ENCODE measurements at regions not wholly inside any gene's neighbourhood (a gene's known extent, or its start where the extent isn't known, plus 50 kb on each side); places are given as distances from the start of the nearest gene placed in this dataset.
A peak's percentile ranks its signal among the peaks of the same experiment; 100 is the strongest.

DNA sequence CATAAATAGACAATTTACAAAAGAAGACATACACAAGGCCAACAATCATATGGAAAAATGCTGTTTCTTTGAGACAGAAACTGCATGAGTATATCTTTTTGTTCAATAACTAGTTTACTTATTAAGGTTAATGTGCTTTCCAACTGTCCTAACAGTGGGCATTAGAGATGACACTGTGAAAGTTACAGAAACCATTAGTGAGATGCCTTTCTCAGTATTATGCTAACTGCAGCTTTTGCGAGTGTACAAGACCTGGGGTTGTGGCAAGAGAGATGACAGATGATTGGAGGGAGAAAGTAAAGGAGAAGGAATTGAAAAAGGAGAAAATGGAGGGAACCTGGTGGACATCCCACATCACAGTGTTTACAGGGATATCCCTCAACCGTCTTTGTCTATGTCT, 640.5 kb downstream of the ZPLD1 start:
- no peak for DNase-seq

DNA sequence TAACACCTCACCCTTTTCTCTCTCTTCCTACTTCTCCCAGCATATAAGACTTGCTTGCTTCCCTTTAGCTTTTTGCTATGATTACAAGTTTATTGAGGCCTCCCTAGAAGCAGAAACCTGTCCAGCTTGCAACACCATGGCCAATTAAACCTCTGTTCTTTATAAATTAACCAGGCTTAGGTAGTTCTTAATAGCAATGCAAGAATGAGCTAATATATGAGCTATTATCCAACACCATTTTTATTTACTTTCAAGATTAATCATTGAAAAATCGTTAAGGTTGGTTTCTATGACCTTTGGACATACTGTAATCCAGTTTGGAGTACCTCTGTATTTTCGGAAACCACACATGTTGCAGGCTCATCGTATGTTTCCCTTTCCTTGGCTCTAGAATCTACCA, 643.1 kb downstream of the ZPLD1 start:
- peak; percentile 39 for DNase-seq

DNA sequence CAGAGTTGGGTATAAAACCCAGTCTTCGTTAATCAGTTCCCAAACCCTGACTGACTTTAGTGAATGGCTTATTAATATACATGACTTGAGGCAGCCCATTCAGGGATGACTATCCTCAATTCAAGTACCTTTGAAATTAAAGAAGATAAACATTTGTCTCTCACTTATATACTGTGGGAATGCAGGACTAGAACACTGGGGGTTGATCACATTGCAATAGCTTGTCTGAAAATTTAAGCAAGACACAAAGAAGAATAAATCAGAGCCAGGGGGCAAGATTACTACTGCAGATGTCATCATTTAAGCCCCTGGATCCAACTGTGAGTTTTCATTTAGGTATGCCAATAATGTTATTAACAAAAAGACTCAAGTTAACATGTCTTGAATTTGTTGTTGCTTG, 647.7 kb downstream of the ZPLD1 start:
- DNase-seq: no peak

DNA sequence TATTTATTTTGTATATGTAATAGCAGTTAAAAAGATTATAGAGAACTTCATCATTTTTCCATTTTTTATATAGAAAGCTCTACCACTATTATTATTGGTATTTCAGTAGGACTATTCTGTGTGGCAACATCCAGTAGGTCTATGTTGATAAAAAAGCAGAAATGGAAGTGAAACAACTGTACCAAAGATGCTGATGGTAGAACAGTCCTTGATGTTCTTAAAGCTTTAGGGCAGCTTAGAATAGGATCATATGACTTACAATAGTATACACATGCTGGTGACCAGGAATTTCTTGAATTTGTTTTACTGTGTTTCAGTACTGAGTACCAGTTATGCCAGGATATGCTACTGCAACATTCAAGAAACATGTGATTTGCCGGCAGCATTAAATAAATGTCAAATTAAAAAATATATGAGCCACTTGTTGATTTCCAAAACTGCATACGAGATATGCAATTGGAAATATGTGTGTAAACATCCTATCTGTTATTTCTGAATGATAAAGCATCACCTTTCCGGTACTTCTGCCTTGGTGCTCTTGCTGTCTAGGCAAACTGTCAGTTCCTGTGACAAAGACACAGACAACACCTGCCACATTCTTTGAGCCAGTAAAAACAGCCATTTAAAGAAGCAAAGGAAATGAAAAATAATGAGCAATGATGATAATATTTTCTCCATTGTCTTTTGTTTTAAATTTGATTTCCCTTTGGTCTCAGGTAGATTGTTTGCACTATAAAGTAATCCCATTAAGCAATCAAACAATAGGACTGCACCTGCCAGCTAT, 649.2 kb downstream of the ZPLD1 start:
- DNase-seq: no peak

DNA sequence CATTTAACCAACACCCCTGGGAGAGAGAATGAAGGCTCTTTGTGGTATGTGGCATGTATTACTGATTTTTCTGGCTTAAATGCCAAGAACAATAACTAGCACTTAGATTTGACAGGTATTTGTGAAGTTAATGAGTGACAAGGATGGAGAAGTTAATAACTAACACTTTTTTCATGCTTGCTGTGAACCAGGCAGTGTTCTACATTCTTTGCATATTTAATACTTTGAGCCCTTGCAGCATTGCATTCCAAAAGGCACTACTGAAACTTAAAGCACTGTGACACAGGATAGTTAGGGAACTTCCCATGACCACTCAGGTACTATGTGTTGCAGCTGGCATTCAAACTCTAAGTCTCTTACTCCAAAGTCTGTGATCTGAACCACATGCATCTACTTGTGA, 650.6 kb downstream of the ZPLD1 start:
- peak; percentile 98 for DNase-seq

DNA sequence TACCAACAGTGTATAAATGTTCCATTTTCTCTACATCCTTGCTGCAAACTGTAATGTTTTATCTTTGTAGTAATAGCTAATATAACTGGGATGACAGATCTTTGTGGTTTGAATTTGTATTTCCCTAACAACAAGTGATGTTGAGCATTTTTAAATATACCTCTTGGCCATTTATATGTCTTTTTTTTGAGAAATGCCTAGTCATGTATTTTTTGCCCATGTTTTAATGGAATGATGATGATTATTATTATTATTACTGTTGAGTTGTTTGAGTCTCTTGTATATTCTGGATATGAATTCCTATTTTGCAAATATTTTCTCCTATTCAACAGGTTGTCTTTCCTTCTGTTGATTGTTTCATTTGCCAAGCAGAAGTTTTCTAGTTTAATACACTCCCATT, 654.9 kb downstream of the ZPLD1 start:
- no peak for DNase-seq

DNA sequence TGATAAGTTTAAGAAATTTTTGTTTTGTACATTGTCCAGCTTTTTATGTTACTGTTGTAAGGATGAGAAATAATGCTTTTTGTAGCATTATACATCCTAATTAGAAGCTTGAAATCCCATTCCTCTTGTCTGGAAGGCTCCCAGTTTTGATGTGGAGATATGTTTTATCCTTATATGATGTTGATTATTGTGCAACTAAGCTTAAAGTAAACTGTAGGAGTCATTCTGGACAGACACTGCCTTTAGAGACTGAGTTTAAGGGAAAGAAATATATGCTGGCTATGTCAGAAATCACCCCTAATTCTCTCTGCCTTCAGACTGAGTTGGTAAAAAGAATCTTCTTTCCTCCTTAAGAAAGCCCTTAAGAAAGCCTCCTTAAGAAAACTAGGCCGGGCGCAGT, 670.4 kb downstream of the ZPLD1 start:
- no peak for DNase-seq

DNA sequence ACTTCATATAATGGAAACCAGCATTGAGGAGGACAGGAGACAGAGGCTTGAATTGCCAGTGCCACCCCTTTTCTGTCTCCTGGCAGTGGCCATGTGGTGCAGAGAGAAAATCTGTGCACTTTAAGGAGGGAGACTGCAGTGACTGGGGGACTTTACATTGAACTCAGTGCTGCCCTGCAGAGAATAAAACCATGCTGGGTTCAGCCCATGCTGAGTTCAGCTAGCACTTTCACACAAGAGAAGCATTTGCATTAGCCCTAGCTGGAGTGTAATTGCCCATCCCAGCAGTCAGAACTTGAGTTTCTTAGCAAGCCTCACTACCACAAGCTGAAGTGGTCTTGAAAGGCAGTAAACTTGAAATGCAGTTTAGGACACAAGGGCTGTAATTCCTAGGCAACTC, 677.5 kb downstream of the ZPLD1 start:
- DNase-seq: no peak

DNA sequence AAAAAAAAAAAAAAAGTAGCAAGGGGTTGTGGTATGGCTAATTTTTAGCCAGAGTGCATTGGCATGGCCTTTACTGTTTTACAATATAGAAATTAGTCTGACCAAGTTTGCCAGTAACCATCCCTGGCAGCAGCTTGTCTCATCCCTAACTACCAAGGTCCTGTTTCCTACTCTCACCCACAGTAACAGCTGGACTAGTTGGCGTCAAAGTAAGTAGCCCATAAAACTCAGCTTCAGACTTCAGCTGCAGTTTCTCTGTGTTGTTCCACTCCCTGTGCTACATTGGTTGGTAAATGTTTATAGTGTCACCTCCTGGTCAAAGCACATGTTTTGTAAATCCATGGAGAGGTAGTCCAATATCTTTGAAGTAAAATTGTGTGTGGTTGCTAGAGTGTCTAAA, 691.3 kb downstream of the ZPLD1 start:
- DNase-seq: no peak

DNA sequence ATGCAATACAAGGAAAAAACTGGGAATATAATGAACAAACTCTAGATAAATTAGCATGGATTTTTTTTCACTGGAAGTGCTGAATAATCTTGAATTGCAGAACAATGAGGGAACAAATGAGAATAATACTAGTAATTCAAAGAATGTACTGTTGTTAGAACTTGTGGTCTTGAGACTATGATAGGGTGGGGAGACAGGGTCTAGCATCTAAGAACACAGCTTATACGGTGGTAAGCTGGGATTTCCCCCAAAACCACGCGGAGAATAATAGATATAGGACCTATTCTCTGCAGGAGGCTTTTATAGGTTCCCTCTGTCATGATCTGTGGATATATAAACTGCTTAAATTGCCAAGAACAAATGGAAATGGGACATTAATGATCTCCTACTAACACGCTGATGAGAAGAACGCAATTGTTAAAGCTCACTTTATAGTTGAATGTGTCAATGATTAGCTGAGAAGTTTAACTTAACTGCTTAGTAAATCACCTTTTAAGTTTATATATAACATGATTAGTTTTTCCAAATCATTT, 692.3 kb downstream of the ZPLD1 start:
- no peak for DNase-seq

DNA sequence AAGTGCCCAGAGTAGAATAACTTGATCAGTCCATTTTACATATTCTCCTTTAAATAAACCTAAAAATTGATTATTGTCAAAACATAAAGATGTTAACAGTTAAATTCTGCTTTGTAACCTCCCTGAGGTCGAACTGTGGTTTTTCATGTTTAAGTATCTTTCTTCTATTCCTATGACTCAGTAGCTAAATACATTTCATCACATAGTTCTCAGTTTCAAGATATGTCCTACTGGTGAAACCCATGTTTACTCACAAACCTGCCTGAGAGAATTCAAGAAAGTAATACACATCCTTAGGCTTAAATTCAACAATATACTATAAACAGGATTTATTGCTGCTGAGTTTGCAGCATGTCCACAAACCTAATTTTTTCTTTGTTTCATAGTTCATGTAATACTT, 692.9 kb downstream of the ZPLD1 start:
- peak; percentile 44 for DNase-seq

DNA sequence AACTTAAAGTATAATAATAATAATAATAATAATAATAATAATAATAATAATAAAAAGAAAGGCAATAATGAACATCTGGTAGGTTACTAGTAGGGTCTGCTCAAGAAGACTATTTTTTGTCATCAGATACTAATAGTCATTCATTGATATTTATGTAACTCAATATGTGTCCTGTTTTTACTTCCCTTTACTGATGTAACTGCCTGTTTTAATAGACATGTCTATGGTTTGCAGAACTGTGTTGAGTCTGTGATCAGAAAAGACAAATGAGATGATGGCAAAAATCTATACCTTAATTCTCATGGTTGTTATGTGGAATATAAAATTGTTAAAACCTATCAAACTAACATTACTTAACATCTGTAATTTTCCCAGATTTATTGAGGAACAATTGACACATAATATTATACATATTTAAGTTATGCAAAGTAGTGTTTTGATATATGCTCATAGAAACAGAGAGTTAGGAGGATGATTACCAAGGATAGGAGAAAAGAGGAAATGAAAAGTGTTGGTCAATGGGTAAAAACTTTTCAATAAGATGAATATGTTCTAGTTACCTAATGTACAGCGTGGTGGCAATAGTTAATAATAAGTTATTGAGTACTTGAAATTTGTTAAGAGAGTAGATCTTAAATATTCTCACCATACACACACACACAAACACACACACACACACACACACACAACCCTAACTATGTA, 699.4 kb downstream of the ZPLD1 start:
- DNase-seq: no peak

DNA sequence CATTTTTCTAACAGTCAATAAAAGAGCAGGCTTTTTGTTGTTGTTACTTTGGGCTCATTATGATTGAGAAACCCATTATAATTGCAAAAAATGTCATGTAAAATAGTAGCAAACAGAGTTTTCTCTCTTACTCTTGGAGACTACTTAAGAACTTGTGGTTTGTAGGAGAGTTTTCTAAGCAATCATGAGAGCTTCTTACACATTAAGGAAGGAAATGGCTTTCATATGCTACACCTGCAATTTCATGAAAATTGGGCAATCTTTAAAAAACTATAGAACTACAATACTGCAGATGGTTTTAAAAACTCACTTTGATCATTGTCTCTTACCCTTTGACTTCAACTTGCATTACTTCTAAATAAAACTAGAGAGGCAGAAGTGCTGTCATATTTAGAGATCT, 701.8 kb downstream of the ZPLD1 start:
- DNase-seq: no peak

DNA sequence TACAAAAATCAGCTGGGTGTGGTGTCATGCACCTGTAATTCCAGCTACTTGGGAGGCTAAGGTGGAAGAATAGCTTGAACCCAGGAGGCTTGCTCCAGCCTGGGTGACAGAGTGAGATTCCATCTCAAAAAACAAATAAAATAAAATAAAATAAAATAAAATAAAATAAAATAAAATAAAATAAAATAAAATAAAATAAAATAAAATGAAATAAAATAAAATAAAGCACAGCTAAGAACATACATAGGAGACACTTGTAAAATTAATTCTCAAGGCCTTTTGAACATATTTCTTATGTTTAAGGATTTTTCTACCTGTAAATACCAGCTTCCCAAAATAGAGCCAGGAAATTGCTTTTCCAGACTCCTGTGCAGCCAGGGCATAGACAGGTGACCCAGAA, 703.0 kb downstream of the ZPLD1 start:
- DNase-seq: no peak

DNA sequence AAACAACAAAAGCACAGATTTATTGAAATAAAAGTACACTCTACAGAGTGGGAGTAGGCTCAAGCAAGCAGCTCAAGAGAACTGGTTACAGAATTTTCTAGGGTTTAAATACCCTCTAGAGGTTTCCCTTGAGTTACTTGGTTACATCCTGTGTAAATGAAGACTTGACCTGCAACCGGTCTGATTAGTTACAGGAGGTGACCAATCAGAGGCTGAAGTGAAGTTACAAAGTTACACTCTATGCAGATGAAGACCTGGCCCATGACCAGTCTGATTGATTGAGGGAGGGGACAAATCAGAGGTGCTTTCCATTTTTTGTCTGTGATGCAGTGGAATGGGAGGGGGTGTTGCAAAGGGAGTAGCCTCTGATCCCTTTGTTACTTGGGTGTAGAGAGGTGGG, 723.4 kb downstream of the ZPLD1 start:
- DNase-seq: no peak

DNA sequence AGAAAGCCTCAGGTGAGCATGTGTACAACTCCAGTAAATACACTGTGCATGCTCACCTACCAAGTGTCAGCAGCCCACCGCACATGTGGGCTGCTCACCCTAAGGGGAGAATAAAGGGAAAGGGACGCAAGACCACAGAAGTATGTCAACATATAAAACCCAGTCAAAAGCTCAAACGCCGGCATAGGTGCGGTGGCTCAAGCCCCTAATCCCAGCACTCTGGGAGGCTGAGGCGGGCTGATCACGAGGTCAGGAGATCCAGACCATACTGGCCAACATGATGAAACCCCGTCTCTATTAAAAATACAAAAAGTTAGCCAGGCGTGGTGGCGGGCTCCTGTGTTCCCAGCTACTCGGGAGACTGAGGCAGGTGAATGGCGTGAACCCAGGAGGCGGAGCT, 732.1 kb downstream of the ZPLD1 start:
- no peak for DNase-seq

DNA sequence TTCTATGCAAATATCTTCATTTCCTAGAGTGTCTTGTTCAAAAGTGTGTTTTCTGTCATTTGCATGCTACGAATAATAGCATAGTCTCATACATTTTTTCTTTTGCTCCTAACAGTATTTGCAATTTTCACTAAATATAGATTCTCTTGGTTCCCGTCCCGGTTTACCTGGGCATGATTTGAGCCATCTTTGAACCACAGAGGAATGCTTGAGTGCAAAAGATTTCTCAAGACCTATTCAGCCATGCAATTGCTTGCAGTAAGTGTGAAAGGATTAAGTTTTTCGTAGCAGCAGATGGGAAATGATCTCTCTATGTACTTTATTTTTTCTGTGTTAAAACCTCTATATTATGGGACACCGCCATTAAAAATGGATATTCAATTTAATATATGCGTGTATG, 733.0 kb downstream of the ZPLD1 start:
- DNase-seq: peak; percentile 6

DNA sequence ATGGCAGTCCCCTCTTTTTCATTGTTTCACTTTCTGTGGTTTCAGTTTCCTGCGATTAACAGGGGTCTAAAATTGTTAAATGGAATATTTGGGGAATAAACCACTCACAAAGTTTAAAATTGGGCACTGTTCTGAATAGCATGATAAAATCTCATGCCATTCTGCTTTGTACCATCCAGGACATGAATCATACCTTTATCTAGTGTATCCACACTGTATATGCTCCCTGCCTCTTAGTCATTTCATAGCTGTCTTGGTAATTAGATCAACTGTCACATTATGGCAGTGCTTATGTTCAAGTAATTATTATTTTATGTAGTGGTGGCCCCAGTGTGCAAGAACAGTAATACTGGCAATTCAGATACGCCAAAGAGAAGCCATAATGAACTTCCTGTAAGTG, 734.5 kb downstream of the ZPLD1 start:
- peak; percentile 28 for DNase-seq

DNA sequence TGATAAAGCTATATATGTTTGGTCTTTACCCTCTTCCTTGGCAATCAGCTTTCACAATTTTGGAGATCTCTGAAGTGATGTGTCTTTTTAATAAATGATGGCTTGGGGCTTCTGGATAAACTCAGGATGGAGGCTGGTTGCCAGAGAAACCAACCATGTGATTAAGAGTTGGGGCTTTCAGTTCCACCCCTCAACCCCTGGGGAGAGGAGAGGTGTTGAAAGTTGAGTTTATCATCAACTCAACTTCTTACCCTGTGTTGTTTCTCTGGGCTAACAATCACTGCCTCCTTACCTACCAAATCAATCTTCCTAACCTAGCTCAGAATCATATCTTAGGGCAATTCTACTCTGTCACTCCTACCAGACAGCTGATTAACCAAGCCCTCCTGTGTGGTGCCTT, 735.8 kb downstream of the ZPLD1 start:
- DNase-seq: no peak

DNA sequence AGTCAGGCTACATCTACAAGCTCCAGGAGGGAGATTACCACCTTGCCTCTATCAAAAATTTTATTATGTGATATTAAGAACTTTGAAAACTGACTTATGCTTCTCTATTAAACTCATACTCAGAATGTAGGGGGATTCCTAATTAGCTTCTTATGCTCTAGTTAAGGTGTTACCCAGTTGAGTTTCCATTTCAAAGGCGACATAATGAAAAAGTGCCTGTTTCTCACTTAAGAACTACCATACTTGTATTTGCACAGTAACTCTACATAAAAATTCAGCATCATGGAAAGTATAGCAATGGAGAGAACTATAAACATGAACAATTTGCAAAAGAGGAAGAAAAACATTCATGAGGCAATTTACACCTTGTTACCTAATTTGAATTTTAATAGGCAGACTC, 739.1 kb downstream of the ZPLD1 start:
- DNase-seq: no peak

DNA sequence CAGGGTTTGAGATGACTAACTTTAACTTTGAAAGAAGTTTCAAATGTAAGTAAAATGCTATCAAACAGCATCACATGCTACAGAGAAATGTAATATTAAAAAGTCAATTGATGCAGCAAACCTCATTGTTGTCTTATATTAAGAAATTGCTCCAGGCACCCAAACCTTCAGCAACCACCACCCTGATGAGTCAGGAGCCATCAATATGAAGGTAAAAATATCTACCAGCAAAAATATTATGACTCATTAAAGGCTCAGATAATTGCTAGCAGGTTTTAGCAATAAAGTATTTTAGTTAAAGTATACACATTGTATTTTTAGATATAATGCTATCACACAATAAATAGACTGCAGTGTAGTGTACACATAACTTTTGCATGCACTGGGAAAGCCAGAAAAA, 746.3 kb downstream of the ZPLD1 start:
- DNase-seq: no peak

DNA sequence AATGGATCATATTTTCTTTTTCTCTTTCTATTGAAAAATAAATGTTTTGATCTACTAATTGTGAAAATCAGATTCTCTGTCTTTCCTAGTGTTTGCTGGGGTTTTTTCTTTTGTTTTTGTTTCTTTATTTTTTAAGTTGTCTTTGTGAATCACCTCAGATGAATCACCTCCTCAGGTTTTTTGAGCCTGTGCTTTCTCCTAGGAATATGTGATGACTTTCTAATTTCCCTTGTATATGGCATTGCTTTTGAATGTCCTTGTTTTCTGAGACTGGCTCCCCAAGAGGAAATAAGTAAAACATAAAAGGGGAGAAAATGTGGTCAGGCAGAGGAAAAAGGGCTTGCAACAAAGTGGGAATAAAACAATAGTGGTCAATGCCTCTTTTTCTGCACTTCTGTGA, 750.0 kb downstream of the ZPLD1 start:
- DNase-seq: peak; percentile 11

DNA sequence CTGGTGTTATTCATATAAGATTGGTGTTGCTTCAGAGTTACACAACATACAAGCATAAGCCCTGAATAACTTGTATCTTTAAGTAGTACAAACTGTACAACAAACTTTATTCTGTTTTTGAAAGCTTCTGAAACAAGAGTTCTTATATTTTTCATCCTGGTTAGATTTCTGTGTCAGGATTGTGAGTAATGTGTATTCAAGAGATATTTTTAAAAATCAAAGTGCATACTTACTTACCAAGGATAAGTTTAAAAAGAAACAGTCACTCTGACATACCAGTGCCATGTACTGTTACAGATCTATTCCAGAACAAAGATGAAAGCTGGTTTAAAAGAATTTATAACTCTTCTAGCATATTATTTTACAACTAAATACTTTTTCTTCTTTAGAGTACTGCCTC, 755.1 kb downstream of the ZPLD1 start:
- DNase-seq: no peak

DNA sequence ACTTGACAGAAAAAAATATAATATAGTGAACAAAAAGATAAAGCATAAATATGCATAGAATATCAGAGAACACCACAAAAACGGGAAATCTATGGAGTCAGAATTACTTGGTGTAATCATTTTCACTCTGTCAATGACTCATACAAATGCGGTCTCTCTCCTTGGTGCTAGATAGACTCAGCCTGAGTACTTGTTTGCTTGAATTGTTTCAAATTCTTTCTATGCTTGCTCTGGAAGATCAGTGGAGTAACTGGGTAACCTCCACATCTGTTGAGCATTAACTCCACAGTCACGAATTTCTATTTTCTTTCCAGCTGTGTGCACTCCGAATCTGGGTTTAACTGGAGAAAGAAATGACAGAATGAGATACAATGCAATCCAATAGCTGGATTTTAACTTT, 760.4 kb downstream of the ZPLD1 start:
- no peak for DNase-seq

DNA sequence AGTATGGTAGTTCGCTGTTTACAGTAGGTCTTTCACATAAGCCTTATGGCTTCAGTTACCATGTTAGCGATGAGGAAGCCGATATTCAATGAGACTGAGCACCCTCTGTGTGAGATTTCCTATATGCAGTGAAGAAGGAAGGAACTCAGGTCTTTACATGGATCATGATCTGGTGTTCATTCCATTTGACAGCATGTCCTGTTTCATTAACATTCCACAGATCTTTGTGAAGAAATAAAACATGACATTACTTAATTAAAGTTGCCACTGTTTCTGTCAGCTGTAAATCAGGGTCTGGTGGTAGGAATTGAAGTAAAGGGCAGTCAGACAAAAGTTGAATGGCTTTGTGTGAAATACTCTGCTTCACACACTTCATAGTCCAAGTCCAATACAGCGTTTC, 768.6 kb downstream of the ZPLD1 start:
- no peak for DNase-seq
